ENCODE measurements at regions not wholly inside any gene's neighbourhood (a gene's known extent, or its start where the extent isn't known, plus 50 kb on each side); places are given as distances from the start of the nearest gene placed in this dataset.

DNA sequence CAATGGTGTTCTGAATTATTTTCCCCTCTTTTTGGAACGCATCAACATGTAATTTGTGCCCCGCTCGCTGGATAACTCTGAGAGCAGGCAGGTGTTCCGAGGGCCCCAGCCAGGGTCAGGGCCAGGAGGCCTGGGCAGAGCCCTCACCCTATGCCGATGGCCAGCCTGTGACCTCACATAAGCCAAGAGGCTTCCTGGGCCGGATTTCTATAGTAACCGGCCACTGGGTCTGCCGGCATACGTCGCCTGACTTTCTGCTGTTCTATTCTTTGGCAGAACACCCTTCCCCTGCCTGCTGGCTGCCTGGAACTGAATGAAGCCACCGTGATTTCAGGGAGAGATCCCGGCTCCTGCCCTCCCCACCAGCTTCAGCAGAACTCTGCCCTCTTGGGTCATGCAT lies 375.2 kb downstream of the SHANK2 start:
- TF ChIP-seq CEBPB (IDR thresholded peaks at IDR 0.05; ENCODE audit: low read depth) (no peak), JUND (IDR thresholded peaks at IDR 0.05) (no peak), POLR2A (IDR thresholded peaks at IDR 0.05; ENCODE audit: borderline replicate concordance, extremely low read depth, insufficient read depth, insufficient read length) (no peak), EZH2phosphoT487 (IDR thresholded peaks at IDR 0.05; ENCODE audit: borderline replicate concordance) (no peak), ZNF274 (IDR thresholded peaks at IDR 0.05; ENCODE audit: low read depth, low read length) (no peak), CTCF (IDR thresholded peaks at IDR 0.05 in 2 of 3, conservative IDR thresholded peaks at IDR 0.05 in 1 of 3; ENCODE audit: borderline replicate concordance in 1 of 3, insufficient read depth in 1 of 3, low read depth in 2 of 3, low read length in 2 of 3) (no peak), POLR2AphosphoS5 (IDR thresholded peaks at IDR 0.05; ENCODE audit: low read depth, low read length) (no peak), REST (IDR thresholded peaks at IDR 0.05; ENCODE audit: low read depth) (no peak)
- TF ChIP-seq, protein P1, sequence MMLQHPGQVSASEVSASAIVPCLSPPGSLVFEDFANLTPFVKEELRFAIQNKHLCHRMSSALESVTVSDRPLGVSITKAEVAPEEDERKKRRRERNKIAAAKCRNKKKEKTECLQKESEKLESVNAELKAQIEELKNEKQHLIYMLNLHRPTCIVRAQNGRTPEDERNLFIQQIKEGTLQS (IDR thresholded peaks at IDR 0.05) = no peak
